Posterior cingulate gyrus (tissue), 11 donors: ENCODE measurements at regions not wholly inside any gene's neighbourhood (a gene's known extent, or its start where the extent isn't known, plus 50 kb on each side); places are given as distances from the start of the nearest gene placed in this dataset.

Source experiments
- DNase-seq, 10 donors: peaks; one replicate each; pipeline versions ENCODE4 v3.0.0 to v3.0.0-alpha.2; 2020 to 2021; ENCODE audit warnings: mixed read lengths in 3 of 10
- intact Hi-C: fragments of 100-400 bp; cut with DNase I; formaldehyde crosslinking; loops from one replicate; pipeline ENCODE4 v1.15.1; 2023

DNA sequence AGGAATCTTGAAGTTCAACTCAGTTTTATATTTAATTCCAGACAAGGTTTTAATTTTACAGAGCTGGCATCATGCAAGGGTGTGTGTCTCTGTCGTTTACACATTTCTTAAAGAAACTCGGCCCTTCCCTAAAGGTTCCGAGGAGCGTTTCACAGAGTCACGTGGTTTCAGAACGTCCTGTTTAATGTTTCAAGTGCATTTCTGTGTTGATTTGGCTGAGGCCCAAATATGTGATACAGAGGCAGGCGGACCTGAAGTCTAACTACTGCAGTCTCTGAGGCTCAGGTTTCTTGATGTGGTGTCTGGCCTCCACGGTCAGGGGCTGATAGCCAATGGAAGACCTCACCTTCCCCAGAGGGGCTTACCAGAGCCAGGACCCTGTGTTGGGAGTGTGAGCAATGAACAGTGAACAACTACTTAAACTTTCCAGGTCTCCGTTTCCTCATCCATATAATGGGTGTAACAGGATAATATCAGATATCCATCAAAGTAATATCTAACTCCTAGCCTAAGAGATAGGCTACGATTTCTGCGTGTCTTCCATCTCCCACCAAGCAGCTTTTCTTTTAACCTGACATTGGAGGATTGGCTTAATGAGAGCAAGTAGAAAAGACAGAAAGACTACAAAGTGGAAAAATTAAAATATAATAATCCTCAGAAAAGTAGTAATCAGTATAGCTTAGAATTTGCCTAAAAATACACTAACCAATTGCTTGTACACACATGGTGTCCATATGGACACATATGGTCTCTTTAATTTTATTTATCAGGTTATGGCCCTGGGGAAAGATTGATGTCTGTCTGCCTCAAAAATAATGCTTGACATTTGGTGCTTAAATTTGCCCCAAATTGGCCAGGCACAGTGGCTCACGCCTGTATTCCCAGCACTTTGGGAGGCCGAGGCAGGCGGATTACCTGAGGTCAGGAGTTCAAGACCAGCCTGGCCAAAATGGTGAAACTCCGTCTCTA, 50.0 kb upstream of the TRIM2 start:
- DNase-seq: no peak
- intact Hi-C loops: loop anchor here (5.0 kb wide), 2 partner anchors 68 to 103 kb away; no protein-coding TSS in a partner anchor
